ENCODE measurements at regions not wholly inside any gene's neighbourhood (a gene's known extent, or its start where the extent isn't known, plus 50 kb on each side); places are given as distances from the start of the nearest gene placed in this dataset.

- TF ChIP-seq SUZ12 (IDR thresholded peaks at IDR 0.05; ENCODE audit: extremely low read depth, insufficient read depth, insufficient read length) (no peak), ZNF274 (IDR thresholded peaks at IDR 0.05; ENCODE audit: low read depth, low read length) (no peak)
Measured at GRCh38 chr4:125043486-125043885, 271.3 kb upstream of the FAT4 start.

Data from NT2/D1 (cell line).